ENCODE measurements at regions not wholly inside any gene's neighbourhood (a gene's known extent, or its start where the extent isn't known, plus 50 kb on each side); places are given as distances from the start of the nearest gene placed in this dataset.

DNA sequence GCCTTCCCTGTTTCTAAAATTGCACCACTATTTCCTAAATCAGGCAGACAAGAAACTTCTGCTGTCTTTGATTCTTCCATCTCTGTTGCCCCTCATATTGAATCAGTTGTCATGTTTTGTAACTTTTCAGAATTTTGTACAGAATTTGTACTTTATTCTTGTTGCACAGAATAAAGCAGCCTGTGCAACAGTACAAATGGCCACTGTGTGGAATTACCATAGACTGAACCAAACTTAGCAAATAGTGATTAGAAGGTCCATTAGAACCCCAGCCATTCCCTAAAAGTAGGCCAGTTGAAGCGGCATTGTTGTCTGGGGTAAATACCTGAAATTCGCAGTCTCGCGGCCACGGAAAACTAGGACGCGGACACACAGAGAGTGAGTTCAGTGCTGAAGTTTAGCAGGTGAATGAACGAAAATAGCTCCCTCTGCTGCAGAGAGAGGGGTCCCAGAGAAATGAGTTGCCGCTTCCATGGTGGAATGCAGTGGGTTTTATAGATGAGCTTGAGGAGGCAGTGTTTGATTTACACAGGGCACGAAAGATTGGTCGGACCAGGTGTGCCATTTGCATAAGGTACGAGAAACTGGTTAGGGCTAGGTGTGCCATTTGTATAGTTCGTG lies 71.8 kb downstream of the C4orf33 start:
- DNase-seq (ENCODE audit: low read depth): no peak
- H3K4me3 ChIP-seq (ENCODE audit: low read depth, low read length): no peak overlapping the region

DNA sequence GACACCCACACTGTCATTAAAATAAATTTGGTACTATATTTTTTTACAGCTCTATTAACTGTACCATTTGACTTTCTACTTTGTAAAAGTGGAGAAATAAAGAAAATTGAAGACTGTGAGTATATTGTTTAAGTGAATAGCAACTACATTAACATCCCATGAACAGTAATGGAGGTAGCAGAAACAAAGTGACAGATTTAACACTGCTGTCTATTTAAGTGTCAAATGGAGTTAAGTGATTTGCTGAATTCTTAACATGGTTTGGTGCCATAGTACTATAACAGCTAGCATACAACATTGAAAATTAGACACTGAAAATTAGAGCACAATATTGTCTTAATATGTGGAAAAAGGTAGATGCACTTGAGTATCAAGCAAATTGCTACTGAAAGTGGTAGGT lies 76.2 kb downstream of the C4orf33 start:
- DNase-seq (ENCODE audit: low read depth): no peak
- H3K4me3 ChIP-seq (ENCODE audit: low read depth, low read length): no peak overlapping the region

GRCh38 chr4:129176864-129177263 lies 80.9 kb downstream of the C4orf33 start:
- no peak for DNase-seq (ENCODE audit: low read depth)
- H3K4me3 ChIP-seq (ENCODE audit: low read depth, low read length): no peak overlapping the region

GRCh38 chr4:129179276-129179675 lies 83.3 kb downstream of the C4orf33 start:
- H3K4me3 ChIP-seq (ENCODE audit: low read depth, low read length): no peak overlapping the region
- no peak for DNase-seq (ENCODE audit: low read depth)

- H3K4me3 ChIP-seq (ENCODE audit: low read depth, low read length): no peak overlapping the region
- no peak for DNase-seq (ENCODE audit: low read depth)
Observed at GRCh38 chr4:129189630-129190029, 93.7 kb downstream of the C4orf33 start.

DNA sequence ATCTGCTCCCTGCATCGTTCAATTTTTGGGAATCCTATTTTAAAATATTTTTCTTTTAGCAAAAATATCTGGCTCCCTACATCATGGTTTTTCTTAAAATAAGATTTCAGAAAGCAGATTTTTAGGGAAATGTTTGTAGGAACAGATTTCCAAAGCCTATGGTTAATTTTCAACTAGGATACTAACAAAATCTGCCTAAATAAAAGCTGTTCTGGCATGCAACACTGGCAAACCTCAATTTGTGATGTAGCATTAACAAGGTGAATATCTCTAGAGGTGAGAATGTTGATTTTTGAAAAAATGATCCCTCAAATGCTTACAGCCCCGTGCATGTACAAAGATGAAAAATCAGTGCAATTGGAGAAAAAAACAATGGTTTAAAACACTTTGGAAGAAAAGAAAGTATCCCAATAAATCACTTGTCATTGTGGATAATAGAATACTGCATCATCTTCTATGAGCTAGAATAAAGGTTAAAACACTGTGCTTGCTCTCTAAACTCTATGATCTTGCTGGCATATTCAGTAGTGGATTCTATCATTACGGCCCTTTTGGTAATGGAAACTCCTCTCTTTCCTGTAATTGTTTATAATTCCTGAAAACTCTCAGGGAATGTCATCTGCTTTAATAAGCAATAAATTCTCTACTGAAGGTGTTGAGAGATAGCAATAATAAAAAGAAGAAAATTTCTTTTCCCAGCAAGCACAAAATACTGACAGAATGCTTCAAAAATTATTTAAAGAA lies 97.6 kb downstream of the C4orf33 start:
- no peak overlapping the region for H3K4me3 ChIP-seq (ENCODE audit: low read depth, low read length)

DNA sequence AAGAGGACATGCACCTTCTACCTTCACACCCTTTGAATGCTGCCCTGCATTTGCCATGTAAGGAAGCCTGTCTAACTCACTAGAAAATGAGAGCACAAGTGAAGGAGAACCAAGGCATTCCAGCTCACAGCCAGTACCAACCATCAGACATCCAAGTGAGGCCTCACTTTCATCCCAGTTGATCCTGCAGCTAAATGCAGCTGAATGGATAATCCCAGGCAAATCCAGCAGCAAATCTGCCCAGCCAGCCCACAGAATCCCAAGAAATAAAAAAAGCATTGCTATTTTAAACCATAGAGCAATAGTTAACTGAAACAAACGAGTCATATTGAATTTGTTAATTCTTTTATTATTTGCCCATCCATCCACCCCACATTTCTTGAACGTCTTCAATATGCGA lies 112.5 kb downstream of the C4orf33 start:
- no peak overlapping the region for H3K4me3 ChIP-seq (ENCODE audit: low read depth, low read length)
- DNase-seq (ENCODE audit: low read depth): no peak

More for the DNA sequence above, 97.6 kb downstream of the C4orf33 start:
- no peak for DNase-seq (ENCODE audit: low read depth)

DNA sequence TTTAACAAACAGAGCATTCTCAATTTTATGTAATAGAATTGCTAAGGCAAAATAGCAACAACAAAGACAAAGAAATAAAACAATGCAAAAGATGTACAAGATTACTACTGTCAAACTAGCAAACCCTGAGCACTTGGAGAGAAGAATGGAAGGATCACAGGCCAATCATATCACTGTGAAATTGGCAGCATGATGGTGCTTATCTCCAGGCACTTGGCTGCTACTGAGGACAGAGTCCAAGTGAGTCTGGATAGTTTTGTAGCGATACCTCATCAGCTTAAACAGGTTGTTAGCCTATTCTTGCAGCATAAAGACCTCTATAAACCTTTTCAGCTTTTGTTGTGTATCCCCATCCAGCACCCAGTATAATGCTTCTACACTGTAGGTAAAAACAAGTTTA lies 117.7 kb downstream of the C4orf33 start:
- no peak for DNase-seq (ENCODE audit: low read depth)
- no peak overlapping the region for H3K4me3 ChIP-seq (ENCODE audit: low read depth, low read length)

- no peak for DNase-seq (ENCODE audit: low read depth)
- no peak overlapping the region for H3K4me3 ChIP-seq (ENCODE audit: low read depth, low read length)
Observed at GRCh38 chr4:129218360-129218759, 122.4 kb downstream of the C4orf33 start.

GRCh38 chr4:129218897-129219296 lies 122.9 kb downstream of the C4orf33 start:
- no peak overlapping the region for H3K4me3 ChIP-seq (ENCODE audit: low read depth, low read length)

DNA sequence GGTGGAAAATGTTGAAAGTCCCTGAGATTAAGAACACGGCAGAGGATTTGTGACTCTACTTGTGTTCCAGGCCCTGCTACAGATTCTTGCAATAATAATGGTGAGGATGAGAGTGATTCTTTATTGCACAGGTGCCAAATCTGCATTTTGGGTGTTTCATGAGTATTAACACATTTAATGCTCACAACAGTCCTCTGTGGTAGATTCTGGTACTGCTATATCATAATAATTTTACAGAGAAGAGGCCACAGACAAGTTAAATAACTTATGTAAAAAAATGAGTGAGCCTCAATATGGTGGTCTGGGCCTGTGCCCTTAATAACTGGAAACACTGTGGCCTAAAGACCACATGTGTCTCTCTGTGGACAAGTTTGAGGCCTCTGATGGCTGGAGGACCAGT lies 124.3 kb downstream of the C4orf33 start:
- DNase-seq (ENCODE audit: low read depth): no peak
- H3K4me3 ChIP-seq (ENCODE audit: low read depth, low read length): no peak overlapping the region

More at GRCh38 chr4:129218897-129219296, 122.9 kb downstream of the C4orf33 start:
- DNase-seq (ENCODE audit: low read depth): no peak

- DNase-seq (ENCODE audit: low read depth): no peak
- H3K4me3 ChIP-seq (ENCODE audit: low read depth, low read length): no peak overlapping the region
Observed at GRCh38 chr4:129223945-129224344, 128.0 kb downstream of the C4orf33 start.

- no peak overlapping the region for H3K4me3 ChIP-seq (ENCODE audit: low read depth, low read length)
Observed at GRCh38 chr4:129230846-129231245, 134.9 kb downstream of the C4orf33 start.

DNA sequence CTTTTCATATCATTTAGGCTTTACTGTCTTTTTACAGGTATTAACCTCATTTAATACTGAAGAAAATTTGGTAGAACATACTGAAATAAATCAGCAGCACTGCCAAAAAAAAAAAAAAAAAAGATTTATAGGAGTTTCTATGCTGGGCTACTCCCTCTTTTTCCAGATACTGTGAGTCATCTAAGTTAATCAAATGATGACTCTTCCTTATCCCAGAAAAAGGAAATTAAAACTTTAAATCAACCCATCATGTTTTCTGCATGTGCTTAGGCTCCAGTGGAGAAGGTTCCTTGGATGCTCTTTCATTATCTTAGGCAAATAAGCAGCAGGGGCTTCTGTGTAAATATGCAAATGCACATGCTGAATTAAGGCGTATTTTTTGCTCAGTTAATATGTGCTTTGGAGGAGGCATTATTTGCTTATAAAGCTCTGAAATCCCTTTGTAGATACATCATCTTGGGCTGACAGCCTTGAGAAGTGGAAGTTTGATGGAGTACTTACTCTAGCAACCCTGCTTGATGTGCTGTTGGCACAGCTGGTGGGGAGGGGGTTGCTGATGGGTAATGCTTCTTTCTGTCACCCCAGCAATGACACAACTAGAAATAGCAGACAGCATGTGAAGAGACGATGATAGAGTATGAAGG lies 136.1 kb downstream of the C4orf33 start:
- no peak for DNase-seq (ENCODE audit: low read depth)
- H3K4me3 ChIP-seq (ENCODE audit: low read depth, low read length): no peak overlapping the region

More at GRCh38 chr4:129230846-129231245, 134.9 kb downstream of the C4orf33 start:
- DNase-seq (ENCODE audit: low read depth): no peak

- no peak for DNase-seq (ENCODE audit: low read depth)
- no peak overlapping the region for H3K4me3 ChIP-seq (ENCODE audit: low read depth, low read length)
Observed at GRCh38 chr4:129232589-129233337, 136.8 kb downstream of the C4orf33 start.

GRCh38 chr4:129233691-129234090 lies 137.7 kb downstream of the C4orf33 start:
- no peak for DNase-seq (ENCODE audit: low read depth)

DNA sequence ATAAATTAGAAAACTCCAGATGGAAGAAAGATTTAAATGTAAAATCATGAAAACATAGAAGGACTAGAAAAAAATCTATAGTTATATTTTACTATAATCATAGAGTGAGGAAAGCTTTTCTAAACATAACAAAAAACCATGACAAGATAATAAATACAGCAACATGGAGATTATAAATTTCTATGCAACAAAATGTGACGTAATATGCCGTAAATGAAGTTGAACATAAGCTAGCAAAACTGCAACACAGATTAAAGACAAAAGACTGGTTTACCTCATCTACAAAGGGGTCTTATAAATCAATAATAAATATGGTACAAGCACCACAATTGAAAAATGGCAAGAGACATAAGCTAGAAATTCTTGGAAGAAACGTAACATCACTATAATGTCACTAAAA lies 140.4 kb downstream of the C4orf33 start:
- no peak overlapping the region for H3K4me3 ChIP-seq (ENCODE audit: low read depth, low read length)
- no peak for DNase-seq (ENCODE audit: low read depth)

More at GRCh38 chr4:129233691-129234090, 137.7 kb downstream of the C4orf33 start:
- H3K4me3 ChIP-seq (ENCODE audit: low read depth, low read length): no peak overlapping the region

GRCh38 chr4:129239088-129239487 lies 143.1 kb downstream of the C4orf33 start:
- DNase-seq (ENCODE audit: low read depth): peak; percentile 68
- no peak overlapping the region for H3K4me3 ChIP-seq (ENCODE audit: low read depth, low read length)

DNA sequence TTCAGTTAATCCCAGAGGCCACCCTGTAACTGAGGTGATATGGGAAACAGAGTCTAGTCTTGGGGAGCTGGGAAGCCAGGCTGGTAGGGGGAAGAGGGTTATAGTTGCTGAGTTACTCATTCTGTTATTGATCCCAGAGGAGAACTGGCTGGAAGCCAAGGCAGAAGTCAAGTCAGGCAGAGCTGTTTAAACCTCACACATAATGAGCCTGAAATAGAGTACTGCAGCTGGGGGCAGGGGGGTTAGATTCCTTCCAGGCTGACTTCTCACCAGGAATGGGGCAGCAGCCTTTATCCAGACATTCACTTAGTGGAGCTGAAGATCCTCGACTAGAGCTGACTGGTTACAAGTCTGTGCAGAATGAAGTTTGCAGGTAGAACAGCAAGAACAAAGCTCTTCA lies 144.9 kb downstream of the C4orf33 start:
- peak; percentile 85 for DNase-seq (ENCODE audit: low read depth)
- H3K4me3 ChIP-seq (ENCODE audit: low read depth, low read length): no peak overlapping the region

GRCh38 chr4:129246145-129246544 lies 150.2 kb downstream of the C4orf33 start:
- H3K4me3 ChIP-seq (ENCODE audit: low read depth, low read length): no peak overlapping the region
- DNase-seq (ENCODE audit: low read depth): no peak

All from skeletal muscle cell (primary cell).